Suprapubic skin (tissue), 4 donors: ENCODE measurements at regions not wholly inside any gene's neighbourhood (a gene's known extent, or its start where the extent isn't known, plus 50 kb on each side); places are given as distances from the start of the nearest gene placed in this dataset.

Experiments
- CTCF ChIP-seq, 2 donors: fragments of 200-600 bp in 1 of 2; fragments of 450-650 bp in 1 of 2; sonication (generic) in 1 of 2; IDR thresholded peaks; one replicate each; pipeline ENCODE4 v1.5.1; 2016 to 2019; ENCODE audit warnings: antibody characterized with exemption in 2 of 2, mild to moderate bottlenecking in 1 of 2, moderate library complexity in 1 of 2
- EP300 ChIP-seq: sonication (generic); formaldehyde crosslinking; IDR thresholded peaks from one replicate; pipeline ENCODE4 v1.6.1; 2017; ENCODE audit warnings: antibody characterized with exemption
- POLR2A ChIP-seq, 2 donors: fragments of 450-650 bp; IDR thresholded peaks; one replicate each; pipeline ENCODE4 v1.6.1; 2017; ENCODE audit warnings: antibody characterized with exemption in 2 of 2, mild to moderate bottlenecking in 2 of 2, moderate library complexity in 2 of 2
- POLR2AphosphoS5 ChIP-seq, 3 donors: sonication (generic); formaldehyde crosslinking; IDR thresholded peaks; one replicate each; pipeline ENCODE4 v1.6.1; 2017; ENCODE audit warnings: antibody characterized with exemption in 3 of 3

- TF ChIP-seq POLR2A (IDR thresholded peaks at IDR 0.05) (no peak), CTCF (IDR thresholded peaks at IDR 0.05) (no peak), POLR2AphosphoS5 (IDR thresholded peaks at IDR 0.05) (no peak), EP300 (no peak)
These were observed 103.2 kb upstream of the VANGL1 start for GRCh38 chr1:115538579-115538978.
